Mucosa of rectum (tissue), 2 donors: ENCODE measurements at regions not wholly inside any gene's neighbourhood (a gene's known extent, or its start where the extent isn't known, plus 50 kb on each side); places are given as distances from the start of the nearest gene placed in this dataset.
A peak's percentile ranks its signal among the peaks of the same experiment; 100 is the strongest.
"Not testable (repeated sequence)": the region's sequence is repeated elsewhere in the genome, so short reads cannot be mapped to it uniquely, and the experiment has no call there.

Source experiments
- H3K27ac ChIP-seq, 2 donors: one replicate each; pipeline ENCODE4 v1.7.0; 2013; ENCODE audit warnings: inconsistent platforms in 2 of 2, low read depth in 2 of 2, low read length in 2 of 2
- H3K27me3 ChIP-seq, 2 donors: one replicate each; pipeline ENCODE4 v1.7.0; 2013; ENCODE audit warnings: low read length in 2 of 2; ENCODE audit not compliant: control insufficient read depth in 2 of 2, insufficient read depth in 2 of 2
- H3K36me3 ChIP-seq, 2 donors: one replicate each; pipeline ENCODE4 v1.7.0; 2013; ENCODE audit warnings: low read length in 2 of 2; ENCODE audit not compliant: control insufficient read depth in 2 of 2, insufficient read depth in 2 of 2
- H3K4me1 ChIP-seq, 2 donors: one replicate each; pipeline ENCODE4 v1.7.0; 2013; ENCODE audit warnings: low read length in 2 of 2, mild to moderate bottlenecking in 1 of 2; ENCODE audit not compliant: control insufficient read depth in 2 of 2, insufficient read depth in 2 of 2
- H3K4me3 ChIP-seq, 2 donors: one replicate each; pipeline ENCODE4 v1.7.0; 2013; ENCODE audit warnings: low read length in 2 of 2
- H3K9ac ChIP-seq, 2 donors: one replicate each; pipeline ENCODE4 v1.7.0; 2013; ENCODE audit warnings: low read length in 2 of 2, low read depth in 1 of 2, mild to moderate bottlenecking in 1 of 2
- H3K9me3 ChIP-seq, 2 donors: one replicate each; pipeline ENCODE4 v1.7.0; 2013; ENCODE audit warnings: low read length in 2 of 2; ENCODE audit not compliant: control insufficient read depth in 2 of 2
- donor health status: healthy.
- donor health status: Normal muscosa, but diverticular disease.

- Histone ChIP-seq H3K27ac (no peak overlapping the region), H3K4me1 (no peaks in the 10 kb centered on the region)
These were observed 256.6 kb downstream of the BTG1 start for GRCh38 chr12:91889059-91889458.

GRCh38 chr12:91887957-91888356 is 257.7 kb downstream of the BTG1 start:
- Histone ChIP-seq H3K4me1 (no peaks in the 10 kb centered on the region), H3K4me3 (no peak overlapping the region), H3K36me3 (no peaks in the 10 kb centered on the region), H3K27ac (no peak overlapping the region), H3K9me3 (no peaks in the 10 kb centered on the region), H3K9ac (no peak overlapping the region), H3K27me3 (no peaks in the 10 kb centered on the region)

More at GRCh38 chr12:91889059-91889458, 256.6 kb downstream of the BTG1 start:
- Histone ChIP-seq H3K4me3 (no peak overlapping the region), H3K9ac (no peak overlapping the region), H3K27me3 (no peaks in the 10 kb centered on the region), H3K9me3 (no peaks in the 10 kb centered on the region), H3K36me3 (no peaks in the 10 kb centered on the region)

GRCh38 chr12:91885851-91886731 is 259.6 kb downstream of the BTG1 start:
- no peaks in the 10 kb centered on the region for H3K4me1 ChIP-seq
- H3K27ac ChIP-seq = no peak overlapping the region
- H3K4me3 ChIP-seq = no peak overlapping the region
- H3K9ac ChIP-seq = no peak overlapping the region
- H3K27me3 ChIP-seq = no peaks in the 10 kb centered on the region
- no peaks in the 10 kb centered on the region for H3K9me3 ChIP-seq
- no peaks in the 10 kb centered on the region for H3K36me3 ChIP-seq

GRCh38 chr12:91884230-91884629 is 261.4 kb downstream of the BTG1 start:
- H3K36me3 ChIP-seq = no peaks in the 10 kb centered on the region
- no peaks in the 10 kb centered on the region for H3K9me3 ChIP-seq
- no peak overlapping the region for H3K4me3 ChIP-seq
- no peaks in the 10 kb centered on the region for H3K27me3 ChIP-seq
- H3K9ac ChIP-seq = no peak overlapping the region
- no peak overlapping the region for H3K27ac ChIP-seq
- H3K4me1 ChIP-seq = peaks cover 0 to 9% of the 10 kb centered on the region in 2 donors

- Histone ChIP-seq H3K4me1 (peaks cover 0 to 9% of the 10 kb centered on the region in 2 donors), H3K9ac (no peak overlapping the region), H3K4me3 (no peak overlapping the region), H3K36me3 (no peaks in the 10 kb centered on the region), H3K27me3 (no peaks in the 10 kb centered on the region), H3K27ac (no peak overlapping the region), H3K9me3 (no peaks in the 10 kb centered on the region)
These were observed 261.8 kb downstream of the BTG1 start for GRCh38 chr12:91883811-91884210.

- no peaks in the 10 kb centered on the region for H3K36me3 ChIP-seq
- H3K9me3 ChIP-seq = no peaks in the 10 kb centered on the region
- peaks cover 0 to 12% of the 10 kb centered on the region in 2 donors for H3K4me1 ChIP-seq
- H3K27ac ChIP-seq = no peak overlapping the region
- no peak overlapping the region for H3K9ac ChIP-seq
- no peaks in the 10 kb centered on the region for H3K27me3 ChIP-seq
- H3K4me3 ChIP-seq = no peak overlapping the region
These were observed 262.7 kb downstream of the BTG1 start for GRCh38 chr12:91882910-91883309.

GRCh38 chr12:91880528-91880927 is 265.1 kb downstream of the BTG1 start:
- H3K36me3 ChIP-seq = no peaks in the 10 kb centered on the region
- H3K4me3 ChIP-seq = no peak overlapping the region
- H3K9me3 ChIP-seq = no peaks in the 10 kb centered on the region
- no peak overlapping the region for H3K9ac ChIP-seq
- H3K27ac ChIP-seq = no peak overlapping the region
- H3K27me3 ChIP-seq = no peaks in the 10 kb centered on the region
- peaks cover 7 to 27% of the 10 kb centered on the region in 2 donors for H3K4me1 ChIP-seq

GRCh38 chr12:91877456-91878235 is 268.0 kb downstream of the BTG1 start:
- H3K27ac ChIP-seq = peak overlapping the region; percentile 32 to 66
- no peak overlapping the region for H3K4me3 ChIP-seq
- H3K9me3 ChIP-seq = no peaks in the 10 kb centered on the region
- no peak overlapping the region for H3K9ac ChIP-seq
- H3K4me1 ChIP-seq = peaks cover 7 to 27% of the 10 kb centered on the region in 2 donors
- no peaks in the 10 kb centered on the region for H3K27me3 ChIP-seq
- H3K36me3 ChIP-seq = no peaks in the 10 kb centered on the region

GRCh38 chr12:91877022-91877421 is 268.6 kb downstream of the BTG1 start:
- H3K9me3 ChIP-seq = no peaks in the 10 kb centered on the region
- no peaks in the 10 kb centered on the region for H3K36me3 ChIP-seq
- peak overlapping the region in 1 of 2 donors; percentile 4 for H3K4me3 ChIP-seq
- H3K9ac ChIP-seq = no peak overlapping the region
- no peaks in the 10 kb centered on the region for H3K27me3 ChIP-seq
- H3K27ac ChIP-seq = peak overlapping the region; percentile 50 to 66
- peaks cover 7 to 27% of the 10 kb centered on the region in 2 donors for H3K4me1 ChIP-seq

- H3K36me3 ChIP-seq, H3K27ac ChIP-seq, H3K4me3 ChIP-seq, H3K27me3 ChIP-seq, H3K9me3 ChIP-seq, H3K9ac ChIP-seq: not testable (repeated sequence)
- H3K4me1 ChIP-seq = peaks cover 7 to 36% of the 10 kb centered on the region in 2 donors
These were observed 270.0 kb downstream of the BTG1 start for GRCh38 chr12:91875671-91876070.
